CD14-positive monocyte (primary cell): ENCODE measurements at regions not wholly inside any gene's neighbourhood (a gene's known extent, or its start where the extent isn't known, plus 50 kb on each side); places are given as distances from the start of the nearest gene placed in this dataset.
A peak's percentile ranks its signal among the peaks of the same experiment; 100 is the strongest.
"Not testable (repeated sequence)": the region's sequence is repeated elsewhere in the genome, so short reads cannot be mapped to it uniquely, and the experiment has no call there.

ENCODE experiments used
- DNase-seq, 3 donors: peaks; one replicate each; pipeline ENCODE4 v3.0.0-alpha.2; 2011 to 2022
- H2AFZ ChIP-seq: 2 replicates; pipeline ENCODE4 v1.6.0; 2012; ENCODE audit warnings: mild to moderate bottlenecking, low read depth, low read length, inconsistent platforms; ENCODE audit not compliant: insufficient read depth, poor library complexity, severe bottlenecking
- H3K27ac ChIP-seq, 2 donors: 1 replicate in 1 of 2; 2 replicates in 1 of 2; pipeline ENCODE4 v1.5.1; 2012 to 2013; ENCODE audit warnings: low read length in 2 of 2, control low read depth in 1 of 2, inconsistent platforms in 1 of 2, low read depth in 1 of 2, mild to moderate bottlenecking in 1 of 2
- H3K27me3 ChIP-seq, 2 donors: one replicate each; pipeline versions ENCODE4 v1.6.0 to v1.6.1; 2011 to 2013; ENCODE audit warnings: low read length in 2 of 2; ENCODE audit not compliant: control insufficient read depth in 2 of 2, insufficient read depth in 2 of 2
- H3K36me3 ChIP-seq, 2 donors: replicated peaks in 1 of 2; 1 replicate in 1 of 2; 2 replicates in 1 of 2; pipeline versions ENCODE4 v1.5.1 to v1.6.1; 2012 to 2013; ENCODE audit warnings: low read length in 2 of 2, control low read depth in 1 of 2, inconsistent platforms in 1 of 2, mild to moderate bottlenecking in 1 of 2; ENCODE audit not compliant: insufficient read depth in 2 of 2, control insufficient read depth in 1 of 2
- H3K4me1 ChIP-seq, 2 donors: 1 replicate in 1 of 2; 2 replicates in 1 of 2; pipeline versions ENCODE4 v1.5.1 to v1.6.1; 2012 to 2013; ENCODE audit warnings: low read length in 2 of 2, control low read depth in 1 of 2, inconsistent platforms in 1 of 2, mild to moderate bottlenecking in 1 of 2, moderate library complexity in 1 of 2; ENCODE audit not compliant: insufficient read depth in 2 of 2, control insufficient read depth in 1 of 2
- H3K4me2 ChIP-seq: replicated peaks from 2 replicates; pipeline ENCODE3; 2012; ENCODE audit warnings: low read length, moderate library complexity, mild to moderate bottlenecking; ENCODE audit not compliant: poor library complexity, severe bottlenecking; ENCODE audit errors: extremely low read depth
- H3K4me3 ChIP-seq, 3 experiments: fragments of 200-600 bp in 1 of 3; sonication (generic) in 1 of 3; replicated peaks in 1 of 3; 1 replicate in 2 of 3; 2 replicates in 1 of 3; pipeline ENCODE4 v1.5.1; 2011 to 2013; ENCODE audit warnings: low read length in 3 of 3, mild to moderate bottlenecking in 3 of 3, control low read depth in 2 of 3, low read depth in 2 of 3, inconsistent platforms in 1 of 3, moderate library complexity in 1 of 3
- H3K79me2 ChIP-seq: 2 replicates; pipeline ENCODE4 v1.6.0; 2012; ENCODE audit warnings: mild to moderate bottlenecking, control low read depth, inconsistent platforms, low read length, moderate library complexity; ENCODE audit not compliant: insufficient read depth
- H3K9ac ChIP-seq: 2 replicates; pipeline ENCODE4 v1.6.0; 2017; ENCODE audit warnings: low read length, mild to moderate bottlenecking; ENCODE audit not compliant: insufficient read depth, poor library complexity, severe bottlenecking
- H3K9me3 ChIP-seq, 2 donors: replicated peaks in 1 of 2; 1 replicate in 1 of 2; 2 replicates in 1 of 2; pipeline versions ENCODE4 v1.5.1 to v1.6.1; 2012 to 2013; ENCODE audit warnings: low read length in 2 of 2, control low read depth in 1 of 2; ENCODE audit not compliant: control insufficient read depth in 1 of 2, insufficient read depth in 1 of 2
- H4K20me1 ChIP-seq: 2 replicates; pipeline ENCODE4 v1.6.0; 2012; ENCODE audit warnings: mild to moderate bottlenecking, low read length, control low read depth, moderate library complexity; ENCODE audit not compliant: insufficient read depth
- H3K27ac Mint-ChIP-seq, 7 donors: one replicate each; pipeline ENCODE4 v1.8.0; 2020; ENCODE audit warnings: mild to moderate bottlenecking in 7 of 7, mixed read lengths in 7 of 7, moderate library complexity in 6 of 7, inconsistent platforms in 2 of 7
- H3K27me3 Mint-ChIP-seq, 3 donors: one replicate each; pipeline ENCODE4 v1.8.0; 2021 to 2022; ENCODE audit warnings: low read depth in 3 of 3, mild to moderate bottlenecking in 3 of 3, mixed read lengths in 3 of 3, moderate library complexity in 3 of 3, inconsistent platforms in 1 of 3
- H3K36me3 Mint-ChIP-seq, 2 donors: one replicate each; pipeline ENCODE4 v1.8.0; 2020; ENCODE audit warnings: mixed read lengths in 2 of 2, inconsistent platforms in 1 of 2, mild to moderate bottlenecking in 1 of 2
- H3K4me1 Mint-ChIP-seq: one replicate; pipeline ENCODE4 v1.8.0; 2020; ENCODE audit warnings: mild to moderate bottlenecking, mixed read lengths
- H3K4me3 Mint-ChIP-seq, 2 donors: one replicate each; pipeline ENCODE4 v1.8.0; 2020; ENCODE audit warnings: mild to moderate bottlenecking in 2 of 2, mixed read lengths in 2 of 2, moderate library complexity in 1 of 2
- H3K9me3 Mint-ChIP-seq, 7 donors: one replicate each; pipeline ENCODE4 v1.8.0; 2020 to 2022; ENCODE audit warnings: mixed read lengths in 7 of 7, mild to moderate bottlenecking in 6 of 7, moderate library complexity in 6 of 7, inconsistent platforms in 2 of 7
- CTCF ChIP-seq: fragments of 200-600 bp; IDR thresholded peaks from one replicate; pipeline ENCODE4 v1.8.0; 2022; ENCODE audit warnings: antibody characterized with exemption, mild to moderate bottlenecking
- WGBS: methylation state at CpG from one replicate; pipeline ENCODE4 v1.1.5; 2013; ENCODE audit warnings: missing lambda C conversion rate; ENCODE audit not compliant: insufficient coverage; 5-methylcytosine and 5-hydroxymethylcytosine counted together
- intact Hi-C, 2 donors: fragments of 100-400 bp; cut with micrococcal nuclease; formaldehyde crosslinking; loops; one replicate each; pipeline versions ENCODE4 v1.15.0 to v1.15.1; 2023

- no peaks in the 10 kb centered on the region for H3K27me3 ChIP-seq
- no CpG with 5 or more reads among the region's 1 CpG for WGBS
- no peaks in the 10 kb centered on the region for H3K79me2 ChIP-seq
- H3K4me2 ChIP-seq: no peak overlapping the region
- H2AFZ ChIP-seq: no peak overlapping the region
- Mint-ChIP-seq H3K27me3 (no peaks in the 10 kb centered on the region), H3K4me3 (no peak overlapping the region), H3K9me3 (peaks cover 0 to 11% (median 2%) of the 10 kb centered on the region in 7 donors), H3K27ac (no peak overlapping the region), H3K4me1 (no peaks in the 10 kb centered on the region), H3K36me3 (no peaks in the 10 kb centered on the region)
- DNase-seq: no peak
- H3K36me3 ChIP-seq: no peaks in the 10 kb centered on the region
- H3K4me1 ChIP-seq: no peaks in the 10 kb centered on the region
- no peak overlapping the region for H3K27ac ChIP-seq
- H4K20me1 ChIP-seq: no peaks in the 10 kb centered on the region
- intact Hi-C loops: no loop called here
- TF ChIP-seq CTCF: no peak
- peaks cover 0 to 7% of the 10 kb centered on the region in 2 donors for H3K9me3 ChIP-seq
- no peak overlapping the region for H3K4me3 ChIP-seq
- no peak overlapping the region for H3K9ac ChIP-seq
These were observed 698.7 kb upstream of the ANO3 start for GRCh38 chr11:25633230-25633629.

- H3K79me2 ChIP-seq, H3K4me3 ChIP-seq, intact Hi-C loops, H3K9me3 Mint-ChIP-seq, H3K4me1 Mint-ChIP-seq, H3K4me2 ChIP-seq, H2AFZ ChIP-seq, H3K27me3 ChIP-seq, H3K9me3 ChIP-seq, DNase-seq, H3K36me3 Mint-ChIP-seq, H3K27me3 Mint-ChIP-seq, H3K4me3 Mint-ChIP-seq, H3K36me3 ChIP-seq, H4K20me1 ChIP-seq, H3K4me1 ChIP-seq, H3K27ac ChIP-seq, H3K9ac ChIP-seq: not testable (repeated sequence)
- 97% methylated on average over 11 of the region's 12 CpGs for WGBS
- H3K27ac Mint-ChIP-seq: peak overlapping the region in 1 of 7 donors; percentile 57
These were observed 682.7 kb upstream of the ANO3 start for GRCh38 chr11:25649220-25649619.
